Neutrophil (primary cell): ENCODE measurements at regions not wholly inside any gene's neighbourhood (a gene's known extent, or its start where the extent isn't known, plus 50 kb on each side); places are given as distances from the start of the nearest gene placed in this dataset.

Source experiments
- H3K27ac ChIP-seq: fragments of 200-600 bp; sonication (generic); 2 replicates; pipeline ENCODE4 v1.5.1; 2016; ENCODE audit warnings: mild to moderate bottlenecking, moderate library complexity
- H3K27me3 ChIP-seq: fragments of 200-600 bp; sonication (generic); 2 replicates; pipeline ENCODE4 v1.6.0; 2016; ENCODE audit warnings: mild to moderate bottlenecking
- H3K36me3 ChIP-seq: fragments of 200-600 bp; sonication (generic); 2 replicates; pipeline ENCODE4 v1.5.1; 2017
- H3K4me1 ChIP-seq, 2 experiments: fragments of 200-600 bp in 1 of 2; sonication (generic) in 1 of 2; 1 replicate in 1 of 2; 2 replicates in 1 of 2; pipeline versions ENCODE4 v1.5.1 to v1.6.1; 2013 to 2016; ENCODE audit warnings: low read depth in 1 of 2, low read length in 1 of 2, mild to moderate bottlenecking in 1 of 2, moderate library complexity in 1 of 2; ENCODE audit not compliant: control insufficient read depth in 1 of 2, insufficient read depth in 1 of 2
- H3K4me3 ChIP-seq, 2 experiments: fragments of 200-600 bp in 1 of 2; sonication (generic) in 1 of 2; 1 replicate in 1 of 2; 2 replicates in 1 of 2; pipeline ENCODE4 v1.5.1; 2013 to 2016; ENCODE audit warnings: low read depth in 1 of 2, low read length in 1 of 2, mild to moderate bottlenecking in 1 of 2, moderate library complexity in 1 of 2
- H3K9me3 ChIP-seq: fragments of 200-600 bp; sonication (generic); 2 replicates; pipeline ENCODE4 v1.5.1; 2016
- TF ChIP-seq, protein P1 (sequence below): fragments of 200-600 bp; sonication (generic); IDR thresholded peaks from 2 replicates; pipeline ENCODE4 v1.5.1; 2016; ENCODE audit warnings: antibody characterized with exemption

DNA sequence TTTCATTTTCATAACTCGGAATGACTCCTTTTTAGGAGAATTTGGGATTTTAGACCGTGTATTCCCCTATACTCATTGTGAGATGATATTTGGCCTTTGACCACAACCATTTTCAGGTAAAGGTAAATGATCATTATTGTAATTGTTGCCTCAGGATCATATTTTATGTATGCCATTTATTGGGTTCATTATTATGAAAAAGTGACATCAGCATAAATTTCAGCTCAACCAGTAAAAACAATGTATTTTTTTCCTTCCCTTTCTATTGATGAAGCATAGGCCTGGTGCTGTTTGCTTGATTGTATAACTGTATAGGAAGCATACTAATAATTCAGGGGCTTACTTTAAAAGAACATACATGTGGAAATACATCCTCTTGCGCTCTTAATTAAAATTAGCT lies 832.9 kb upstream of the FANCL start:
- Histone ChIP-seq H3K27ac (no peak overlapping the region), H3K4me1 (no peaks in the 10 kb centered on the region), H3K4me3 (no peak overlapping the region), H3K9me3 (no peaks in the 10 kb centered on the region), H3K36me3 (no peaks in the 10 kb centered on the region), H3K27me3 (no peaks in the 10 kb centered on the region)
- TF ChIP-seq, protein P1, sequence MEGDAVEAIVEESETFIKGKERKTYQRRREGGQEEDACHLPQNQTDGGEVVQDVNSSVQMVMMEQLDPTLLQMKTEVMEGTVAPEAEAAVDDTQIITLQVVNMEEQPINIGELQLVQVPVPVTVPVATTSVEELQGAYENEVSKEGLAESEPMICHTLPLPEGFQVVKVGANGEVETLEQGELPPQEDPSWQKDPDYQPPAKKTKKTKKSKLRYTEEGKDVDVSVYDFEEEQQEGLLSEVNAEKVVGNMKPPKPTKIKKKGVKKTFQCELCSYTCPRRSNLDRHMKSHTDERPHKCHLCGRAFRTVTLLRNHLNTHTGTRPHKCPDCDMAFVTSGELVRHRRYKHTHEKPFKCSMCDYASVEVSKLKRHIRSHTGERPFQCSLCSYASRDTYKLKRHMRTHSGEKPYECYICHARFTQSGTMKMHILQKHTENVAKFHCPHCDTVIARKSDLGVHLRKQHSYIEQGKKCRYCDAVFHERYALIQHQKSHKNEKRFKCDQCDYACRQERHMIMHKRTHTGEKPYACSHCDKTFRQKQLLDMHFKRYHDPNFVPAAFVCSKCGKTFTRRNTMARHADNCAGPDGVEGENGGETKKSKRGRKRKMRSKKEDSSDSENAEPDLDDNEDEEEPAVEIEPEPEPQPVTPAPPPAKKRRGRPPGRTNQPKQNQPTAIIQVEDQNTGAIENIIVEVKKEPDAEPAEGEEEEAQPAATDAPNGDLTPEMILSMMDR, result no peak

DNA sequence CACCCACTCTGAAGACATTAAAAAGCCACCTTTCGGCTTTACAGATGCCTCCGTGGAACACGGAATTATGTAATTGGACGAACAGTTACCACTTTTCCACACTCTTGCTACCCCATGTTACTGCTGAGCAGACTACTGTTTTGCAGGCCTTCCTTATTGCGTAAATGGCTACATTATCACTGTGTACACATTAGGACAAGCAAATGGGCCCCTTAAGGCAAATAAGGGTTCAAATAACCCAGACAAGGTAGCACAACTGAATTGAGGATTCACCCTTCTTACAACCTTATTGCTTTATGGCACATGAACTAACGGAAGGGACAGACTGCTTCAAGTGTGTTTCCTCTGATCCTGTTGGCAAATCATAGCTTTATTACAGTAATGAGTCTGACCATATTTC lies 832.2 kb upstream of the FANCL start:
- TF ChIP-seq, protein P1, result no peak
- no peaks in the 10 kb centered on the region for H3K9me3 ChIP-seq
- no peaks in the 10 kb centered on the region for H3K36me3 ChIP-seq
- H3K27me3 ChIP-seq, result no peaks in the 10 kb centered on the region
- no peak overlapping the region for H3K27ac ChIP-seq
- no peak overlapping the region for H3K4me3 ChIP-seq
- H3K4me1 ChIP-seq, result no peaks in the 10 kb centered on the region

DNA sequence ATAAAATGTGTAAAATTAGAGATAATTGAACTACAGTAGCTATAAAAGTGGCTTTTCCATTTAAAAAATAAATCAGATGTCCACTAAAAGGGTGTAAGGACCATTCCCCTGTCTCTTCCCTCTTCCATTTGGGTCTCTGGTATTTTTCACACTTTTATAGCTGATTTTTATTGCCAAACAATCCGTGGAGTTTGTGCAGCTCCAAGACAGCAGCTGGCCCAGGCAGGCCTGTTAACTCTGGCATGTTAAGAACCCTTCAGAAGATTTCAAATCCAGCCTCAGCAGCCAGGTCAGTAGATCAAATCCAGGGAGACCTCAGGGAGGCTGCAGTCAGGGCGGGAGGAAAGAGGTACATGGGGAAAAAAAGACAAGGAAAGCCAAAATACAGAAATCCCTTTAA lies 827.1 kb upstream of the FANCL start:
- no peaks in the 10 kb centered on the region for H3K9me3 ChIP-seq
- H3K4me3 ChIP-seq, result no peak overlapping the region
- H3K27me3 ChIP-seq, result no peaks in the 10 kb centered on the region
- TF ChIP-seq, protein P1, result no peak
- no peak overlapping the region for H3K27ac ChIP-seq
- H3K36me3 ChIP-seq, result no peaks in the 10 kb centered on the region
- no peaks in the 10 kb centered on the region for H3K4me1 ChIP-seq

DNA sequence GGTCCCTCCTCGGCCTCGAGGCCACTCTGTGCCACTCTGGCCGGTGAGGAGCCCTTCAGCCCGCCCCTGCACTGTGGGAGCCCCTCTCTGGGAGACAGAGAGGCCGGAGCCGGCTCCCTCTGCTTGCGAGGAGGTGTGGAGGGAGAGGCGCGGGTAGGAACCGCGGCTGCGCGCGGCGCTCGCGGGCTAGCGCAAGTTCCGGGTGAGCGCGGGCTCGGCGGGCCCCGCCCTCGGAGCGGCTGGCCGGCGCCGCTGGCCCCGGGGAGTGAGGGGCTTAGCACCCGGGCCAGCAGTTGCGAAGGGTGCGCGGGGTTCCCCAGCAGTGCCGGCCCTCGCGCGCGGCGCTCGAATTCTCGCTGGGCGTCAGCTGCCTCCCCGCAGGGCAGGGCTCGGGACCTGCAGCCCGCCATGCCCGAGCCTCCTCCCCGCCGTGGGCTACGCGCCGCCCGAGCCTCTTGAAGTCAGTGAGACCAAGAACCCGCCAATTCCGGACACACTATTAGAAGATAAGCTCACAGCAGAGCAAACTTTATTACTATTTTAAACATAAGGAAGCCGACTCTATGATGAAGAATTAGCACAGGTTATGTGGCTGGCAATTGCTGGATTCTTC lies 825.8 kb upstream of the FANCL start:
- Histone ChIP-seq H3K27me3 (no peaks in the 10 kb centered on the region), H3K36me3 (no peaks in the 10 kb centered on the region), H3K4me3 (no peak overlapping the region), H3K9me3 (no peaks in the 10 kb centered on the region), H3K4me1 (no peaks in the 10 kb centered on the region), H3K27ac (no peak overlapping the region)
- TF ChIP-seq, protein P1, result no peak

DNA sequence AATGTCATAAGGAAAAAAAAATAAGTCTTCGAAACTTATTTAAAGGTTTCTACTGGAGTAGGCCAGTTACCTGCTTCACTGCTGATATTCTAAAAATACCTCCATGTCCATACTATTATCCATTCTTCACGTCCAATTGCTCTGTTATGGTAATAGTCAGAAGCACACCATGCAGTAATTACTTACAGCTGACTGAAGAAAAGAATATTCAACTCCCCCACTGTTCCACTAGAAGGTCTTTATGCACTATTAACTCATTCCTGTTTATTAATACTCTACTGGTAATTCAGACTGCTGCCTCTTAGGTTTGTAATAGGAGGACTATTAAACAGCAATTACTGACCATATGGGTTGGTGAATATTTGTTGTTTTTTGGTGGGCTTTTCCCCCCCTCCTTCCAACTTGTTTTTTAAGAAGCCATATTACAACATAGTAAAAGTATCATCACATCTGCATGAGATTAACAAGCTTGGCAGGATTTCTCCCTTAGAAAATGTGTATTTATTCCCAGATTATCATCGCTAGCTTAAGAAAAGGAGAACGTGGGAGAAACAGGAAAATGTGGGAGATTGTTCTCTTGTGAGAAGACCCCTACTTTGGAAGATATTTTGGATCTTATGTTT lies 806.4 kb upstream of the FANCL start:
- Histone ChIP-seq H3K27me3 (no peaks in the 10 kb centered on the region), H3K4me3 (no peak overlapping the region), H3K36me3 (no peaks in the 10 kb centered on the region), H3K4me1 (no peaks in the 10 kb centered on the region), H3K9me3 (no peaks in the 10 kb centered on the region), H3K27ac (no peak overlapping the region)
- TF ChIP-seq, protein P1, result no peak
